ENCODE measurements at regions not wholly inside any gene's neighbourhood (a gene's known extent, or its start where the extent isn't known, plus 50 kb on each side); places are given as distances from the start of the nearest gene placed in this dataset.
A peak's percentile ranks its signal among the peaks of the same experiment; 100 is the strongest.

DNA sequence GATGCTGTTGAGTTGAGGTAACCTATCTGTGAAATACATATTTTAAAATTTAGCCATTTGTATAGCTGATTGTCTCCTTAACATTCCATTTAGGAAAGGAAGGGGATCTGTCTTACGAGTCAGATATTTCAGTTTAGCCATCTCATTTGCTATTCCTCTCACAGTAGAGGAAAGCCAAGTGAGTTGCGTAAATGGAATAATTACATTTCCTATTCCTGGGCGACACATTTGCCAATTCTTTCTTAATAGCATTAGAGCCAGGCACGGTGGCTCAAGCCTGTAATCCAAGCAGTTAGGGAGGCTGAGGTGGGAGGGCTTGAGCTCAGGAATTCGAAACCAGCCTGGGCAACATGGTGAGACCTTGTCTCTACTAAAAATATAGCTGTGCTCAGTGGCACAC, 116.3 kb downstream of the TMX1 start:
- Histone ChIP-seq H3K27me3 (ENCODE audit: insufficient read depth, low read depth, low read length) (no peaks in the 10 kb centered on the region), H3K79me2 (replicated peaks; ENCODE audit: insufficient read depth, low read length) (no peaks in the 10 kb centered on the region), H2AFZ (ENCODE audit: low read depth, low read length) (no peak overlapping the region), H3K4me3 (ENCODE audit: low read length) (no peak overlapping the region), H3F3A (ENCODE audit: insufficient read depth, low read length, poor library complexity, severe bottlenecking) (no peaks in the 10 kb centered on the region), H3K9ac (ENCODE audit: low read length) (no peak overlapping the region), H3K9me2 (ENCODE audit: insufficient read depth, low read length) (no peaks in the 10 kb centered on the region), H3K27ac (ENCODE audit: low read length) (no peak overlapping the region), H4K20me1 (ENCODE audit: insufficient read depth) (no peaks in the 10 kb centered on the region), H3K36me3 (ENCODE audit: insufficient read depth, low read length) (no peaks in the 10 kb centered on the region), H3K9me3 (ENCODE audit: low read length) (no peaks in the 10 kb centered on the region), H3K4me2 (ENCODE audit: low read length) (no peak overlapping the region)
- TF ChIP-seq RAD21 (conservative IDR thresholded peaks at IDR 0.05) (no peak), POLR2AphosphoS5 (IDR thresholded peaks at IDR 0.05) (no peak), MXI1 (conservative IDR thresholded peaks at IDR 0.05; ENCODE audit: poor library complexity, severe bottlenecking) (no peak), EP300 (conservative IDR thresholded peaks at IDR 0.05; ENCODE audit: poor library complexity, severe bottlenecking) (no peak), TAF1 (IDR thresholded peaks at IDR 0.05; ENCODE audit: low read depth) (no peak), EZH2 (IDR thresholded peaks at IDR 0.05; ENCODE audit: borderline replicate concordance, insufficient read depth, low read length, poor library complexity, severe bottlenecking) (no peak), SMC3 (conservative IDR thresholded peaks at IDR 0.05; ENCODE audit: poor library complexity) (no peak)
- TF ChIP-seq, protein P1, sequence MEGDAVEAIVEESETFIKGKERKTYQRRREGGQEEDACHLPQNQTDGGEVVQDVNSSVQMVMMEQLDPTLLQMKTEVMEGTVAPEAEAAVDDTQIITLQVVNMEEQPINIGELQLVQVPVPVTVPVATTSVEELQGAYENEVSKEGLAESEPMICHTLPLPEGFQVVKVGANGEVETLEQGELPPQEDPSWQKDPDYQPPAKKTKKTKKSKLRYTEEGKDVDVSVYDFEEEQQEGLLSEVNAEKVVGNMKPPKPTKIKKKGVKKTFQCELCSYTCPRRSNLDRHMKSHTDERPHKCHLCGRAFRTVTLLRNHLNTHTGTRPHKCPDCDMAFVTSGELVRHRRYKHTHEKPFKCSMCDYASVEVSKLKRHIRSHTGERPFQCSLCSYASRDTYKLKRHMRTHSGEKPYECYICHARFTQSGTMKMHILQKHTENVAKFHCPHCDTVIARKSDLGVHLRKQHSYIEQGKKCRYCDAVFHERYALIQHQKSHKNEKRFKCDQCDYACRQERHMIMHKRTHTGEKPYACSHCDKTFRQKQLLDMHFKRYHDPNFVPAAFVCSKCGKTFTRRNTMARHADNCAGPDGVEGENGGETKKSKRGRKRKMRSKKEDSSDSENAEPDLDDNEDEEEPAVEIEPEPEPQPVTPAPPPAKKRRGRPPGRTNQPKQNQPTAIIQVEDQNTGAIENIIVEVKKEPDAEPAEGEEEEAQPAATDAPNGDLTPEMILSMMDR (IDR thresholded peaks at IDR 0.05; ENCODE audit: poor library complexity, severe bottlenecking), result no peak
- TF ChIP-seq, protein P2, sequence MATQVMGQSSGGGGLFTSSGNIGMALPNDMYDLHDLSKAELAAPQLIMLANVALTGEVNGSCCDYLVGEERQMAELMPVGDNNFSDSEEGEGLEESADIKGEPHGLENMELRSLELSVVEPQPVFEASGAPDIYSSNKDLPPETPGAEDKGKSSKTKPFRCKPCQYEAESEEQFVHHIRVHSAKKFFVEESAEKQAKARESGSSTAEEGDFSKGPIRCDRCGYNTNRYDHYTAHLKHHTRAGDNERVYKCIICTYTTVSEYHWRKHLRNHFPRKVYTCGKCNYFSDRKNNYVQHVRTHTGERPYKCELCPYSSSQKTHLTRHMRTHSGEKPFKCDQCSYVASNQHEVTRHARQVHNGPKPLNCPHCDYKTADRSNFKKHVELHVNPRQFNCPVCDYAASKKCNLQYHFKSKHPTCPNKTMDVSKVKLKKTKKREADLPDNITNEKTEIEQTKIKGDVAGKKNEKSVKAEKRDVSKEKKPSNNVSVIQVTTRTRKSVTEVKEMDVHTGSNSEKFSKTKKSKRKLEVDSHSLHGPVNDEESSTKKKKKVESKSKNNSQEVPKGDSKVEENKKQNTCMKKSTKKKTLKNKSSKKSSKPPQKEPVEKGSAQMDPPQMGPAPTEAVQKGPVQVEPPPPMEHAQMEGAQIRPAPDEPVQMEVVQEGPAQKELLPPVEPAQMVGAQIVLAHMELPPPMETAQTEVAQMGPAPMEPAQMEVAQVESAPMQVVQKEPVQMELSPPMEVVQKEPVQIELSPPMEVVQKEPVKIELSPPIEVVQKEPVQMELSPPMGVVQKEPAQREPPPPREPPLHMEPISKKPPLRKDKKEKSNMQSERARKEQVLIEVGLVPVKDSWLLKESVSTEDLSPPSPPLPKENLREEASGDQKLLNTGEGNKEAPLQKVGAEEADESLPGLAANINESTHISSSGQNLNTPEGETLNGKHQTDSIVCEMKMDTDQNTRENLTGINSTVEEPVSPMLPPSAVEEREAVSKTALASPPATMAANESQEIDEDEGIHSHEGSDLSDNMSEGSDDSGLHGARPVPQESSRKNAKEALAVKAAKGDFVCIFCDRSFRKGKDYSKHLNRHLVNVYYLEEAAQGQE (IDR thresholded peaks at IDR 0.05; ENCODE audit: borderline replicate concordance), result no peak

DNA sequence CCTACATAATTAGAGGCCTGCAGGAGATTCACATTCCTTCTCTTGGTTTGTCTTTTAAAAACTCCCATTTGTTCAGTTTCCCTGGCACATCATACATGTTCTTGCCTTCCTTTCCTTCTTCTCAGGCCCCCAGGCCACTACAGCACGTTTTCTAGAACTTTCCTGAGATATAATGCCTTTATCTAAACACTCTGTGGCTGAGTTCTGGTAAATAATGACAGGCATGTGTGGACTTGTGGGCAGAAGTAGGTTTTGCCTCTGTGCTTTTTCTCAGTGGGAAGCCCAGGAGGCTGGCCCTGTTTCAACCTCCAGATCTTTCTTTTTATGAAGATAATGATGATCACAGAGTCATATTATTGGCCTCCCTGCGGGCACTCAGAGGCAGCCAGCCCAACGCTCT, 117.2 kb downstream of the TMX1 start:
- no peaks in the 10 kb centered on the region for H3K9me2 ChIP-seq (ENCODE audit: insufficient read depth, low read length)
- no peaks in the 10 kb centered on the region for H3F3A ChIP-seq (ENCODE audit: insufficient read depth, low read length, poor library complexity, severe bottlenecking)
- no peaks in the 10 kb centered on the region for H3K36me3 ChIP-seq (ENCODE audit: insufficient read depth, low read length)
- H3K27me3 ChIP-seq (ENCODE audit: insufficient read depth, low read depth, low read length), result no peaks in the 10 kb centered on the region
- no peaks in the 10 kb centered on the region for H4K20me1 ChIP-seq (ENCODE audit: insufficient read depth)
- H3K27ac ChIP-seq (ENCODE audit: low read length), result no peak overlapping the region
- no peak overlapping the region for H2AFZ ChIP-seq (ENCODE audit: low read depth, low read length)
- TF ChIP-seq EP300 (conservative IDR thresholded peaks at IDR 0.05; ENCODE audit: poor library complexity, severe bottlenecking) (no peak), POLR2AphosphoS5 (IDR thresholded peaks at IDR 0.05) (peak; percentile 18)
- no peak overlapping the region for H3K9ac ChIP-seq (ENCODE audit: low read length)
- no peak overlapping the region for H3K4me3 ChIP-seq (ENCODE audit: low read length)
- no peak overlapping the region for H3K4me2 ChIP-seq (ENCODE audit: low read length)
- H3K9me3 ChIP-seq (ENCODE audit: low read length), result no peaks in the 10 kb centered on the region
- H3K79me2 ChIP-seq (replicated peaks; ENCODE audit: insufficient read depth, low read length), result no peaks in the 10 kb centered on the region

DNA sequence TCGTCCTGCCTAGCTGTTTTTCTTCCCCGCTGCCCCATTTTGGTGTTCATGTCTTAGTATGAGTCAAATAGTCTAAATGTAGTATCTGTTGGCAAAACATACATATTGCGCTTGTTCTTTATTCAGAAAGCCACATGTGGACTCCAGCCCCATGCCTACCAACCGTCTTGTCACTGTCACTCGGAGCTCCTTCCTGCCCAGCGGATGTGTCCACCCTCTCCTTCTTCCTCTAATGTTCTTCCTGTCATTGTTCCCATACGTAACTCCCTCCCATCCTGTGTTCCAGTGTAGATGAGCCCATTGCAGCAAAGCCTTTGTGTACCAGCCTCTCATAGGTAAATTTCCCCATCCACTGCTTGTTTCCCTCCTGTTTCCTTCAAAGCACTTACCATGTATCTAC, 120.5 kb downstream of the TMX1 start:
- Histone ChIP-seq H3K9me3 (ENCODE audit: low read length) (no peaks in the 10 kb centered on the region), H3K79me2 (replicated peaks; ENCODE audit: insufficient read depth, low read length) (no peaks in the 10 kb centered on the region)
- TF ChIP-seq RAD21 (conservative IDR thresholded peaks at IDR 0.05), result no peak
- no peak for TF ChIP-seq EZH2 (IDR thresholded peaks at IDR 0.05; ENCODE audit: borderline replicate concordance, insufficient read depth, low read length, poor library complexity, severe bottlenecking)
- no peak for TF ChIP-seq TAF1 (IDR thresholded peaks at IDR 0.05; ENCODE audit: low read depth)
- TF ChIP-seq, protein P2 (IDR thresholded peaks at IDR 0.05; ENCODE audit: borderline replicate concordance), result no peak

More for the DNA sequence above, 120.5 kb downstream of the TMX1 start:
- Histone ChIP-seq H4K20me1 (ENCODE audit: insufficient read depth) (no peaks in the 10 kb centered on the region), H3K27ac (ENCODE audit: low read length) (no peak overlapping the region), H3K27me3 (ENCODE audit: insufficient read depth, low read depth, low read length) (no peaks in the 10 kb centered on the region), H3F3A (ENCODE audit: insufficient read depth, low read length, poor library complexity, severe bottlenecking) (no peaks in the 10 kb centered on the region), H3K9me2 (ENCODE audit: insufficient read depth, low read length) (no peaks in the 10 kb centered on the region), H3K36me3 (ENCODE audit: insufficient read depth, low read length) (no peaks in the 10 kb centered on the region), H3K4me2 (ENCODE audit: low read length) (no peak overlapping the region), H3K4me3 (ENCODE audit: low read length) (no peak overlapping the region), H2AFZ (ENCODE audit: low read depth, low read length) (no peak overlapping the region), H3K9ac (ENCODE audit: low read length) (no peak overlapping the region)
